ENCODE measurements at regions not wholly inside any gene's neighbourhood (a gene's known extent, or its start where the extent isn't known, plus 50 kb on each side); places are given as distances from the start of the nearest gene placed in this dataset.

DNA sequence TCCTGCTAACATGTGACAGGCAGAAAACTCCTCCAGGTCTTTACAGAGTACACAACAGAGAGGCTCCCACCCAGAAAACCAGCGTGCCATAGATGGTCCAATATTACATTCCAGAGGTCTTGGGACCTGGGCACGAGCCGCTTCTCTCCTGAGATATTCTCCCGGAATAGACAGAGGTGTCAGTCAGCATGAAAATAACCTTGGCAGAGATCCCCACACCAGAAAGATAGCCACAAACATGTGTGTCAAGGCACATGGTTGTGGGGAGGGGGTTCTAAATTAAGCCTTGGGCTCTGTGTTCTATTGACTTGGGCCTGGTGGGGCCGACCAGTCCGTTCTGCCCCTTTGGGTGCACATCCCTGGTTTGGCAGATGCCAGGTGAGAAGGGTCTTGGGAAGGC lies 78.4 kb downstream of the BOD1 start:
- Histone ChIP-seq H4K20me1 (ENCODE audit: insufficient read depth) (no peaks in the 10 kb centered on the region), H3K9me2 (no peaks in the 10 kb centered on the region), H3K4me2 (no peak overlapping the region), H3K9ac (no peak overlapping the region), H3F3A (replicated peaks; ENCODE audit: insufficient read depth) (no peaks in the 10 kb centered on the region), H3K4me1 (ENCODE audit: control insufficient read depth in 1 of 2, insufficient read depth in 2 of 2, low read depth in 1 of 2, low read length in 1 of 2) (no peaks in the 10 kb centered on the region), H3K36me3 (replicated peaks in 1 of 2; ENCODE audit: control insufficient read depth in 1 of 2, insufficient read depth in 2 of 2, low read length in 1 of 2) (no peaks in the 10 kb centered on the region), H3K79me2 (ENCODE audit: insufficient read depth) (no peaks in the 10 kb centered on the region), H3K4me3 (ENCODE audit: low read depth in 2 of 2, low read length in 1 of 2) (no peak overlapping the region), H2AFZ (ENCODE audit: low read depth) (no peak overlapping the region), H3K27ac (ENCODE audit: low read depth in 2 of 2, low read length in 1 of 2) (no peak overlapping the region), H3K9me3 (no peaks in the 10 kb centered on the region), H3K27me3 (ENCODE audit: insufficient read depth) (no peaks in the 10 kb centered on the region)
- ChIA-PET CTCF (interaction anchor here (1.2 to 1.6 kb wide), 2 partner anchors 15 to 244 kb away, joined by 3 to 4 read pairs; no protein-coding TSS in a partner anchor), POLR2A (no interaction called here)
- WGBS (ENCODE audit: low lambda C conversion rate) = 39% methylated on average over 6 of the region's 6 CpGs
- TF ChIP-seq EZH2phosphoT487 (IDR thresholded peaks at IDR 0.05; ENCODE audit: borderline replicate concordance, low read depth) (no peak), RFX5 (IDR thresholded peaks at IDR 0.05; ENCODE audit: low read length) (no peak), RAD21 (IDR thresholded peaks at IDR 0.05; ENCODE audit: low read length) (no peak), JUND (IDR thresholded peaks at IDR 0.05) (no peak), YY1 (IDR thresholded peaks at IDR 0.05; ENCODE audit: low read depth) (no peak), RCOR1 (IDR thresholded peaks at IDR 0.05; ENCODE audit: low read length) (no peak), USF1 (IDR thresholded peaks at IDR 0.05; ENCODE audit: borderline replicate concordance, low read depth) (no peak), NRF1 (IDR thresholded peaks at IDR 0.05; ENCODE audit: low read depth, low read length) (no peak), CTCF (IDR thresholded peaks at IDR 0.05) (no peak), EP300 (IDR thresholded peaks at IDR 0.05; ENCODE audit: borderline replicate concordance in 1 of 2, low read depth in 1 of 2, low read length in 1 of 2) (no peak), NFIC (IDR thresholded peaks at IDR 0.05; ENCODE audit: borderline replicate concordance) (no peak), USF2 (IDR thresholded peaks at IDR 0.05; ENCODE audit: borderline replicate concordance, low read depth, low read length) (no peak)
- TF ChIP-seq, protein P1, sequence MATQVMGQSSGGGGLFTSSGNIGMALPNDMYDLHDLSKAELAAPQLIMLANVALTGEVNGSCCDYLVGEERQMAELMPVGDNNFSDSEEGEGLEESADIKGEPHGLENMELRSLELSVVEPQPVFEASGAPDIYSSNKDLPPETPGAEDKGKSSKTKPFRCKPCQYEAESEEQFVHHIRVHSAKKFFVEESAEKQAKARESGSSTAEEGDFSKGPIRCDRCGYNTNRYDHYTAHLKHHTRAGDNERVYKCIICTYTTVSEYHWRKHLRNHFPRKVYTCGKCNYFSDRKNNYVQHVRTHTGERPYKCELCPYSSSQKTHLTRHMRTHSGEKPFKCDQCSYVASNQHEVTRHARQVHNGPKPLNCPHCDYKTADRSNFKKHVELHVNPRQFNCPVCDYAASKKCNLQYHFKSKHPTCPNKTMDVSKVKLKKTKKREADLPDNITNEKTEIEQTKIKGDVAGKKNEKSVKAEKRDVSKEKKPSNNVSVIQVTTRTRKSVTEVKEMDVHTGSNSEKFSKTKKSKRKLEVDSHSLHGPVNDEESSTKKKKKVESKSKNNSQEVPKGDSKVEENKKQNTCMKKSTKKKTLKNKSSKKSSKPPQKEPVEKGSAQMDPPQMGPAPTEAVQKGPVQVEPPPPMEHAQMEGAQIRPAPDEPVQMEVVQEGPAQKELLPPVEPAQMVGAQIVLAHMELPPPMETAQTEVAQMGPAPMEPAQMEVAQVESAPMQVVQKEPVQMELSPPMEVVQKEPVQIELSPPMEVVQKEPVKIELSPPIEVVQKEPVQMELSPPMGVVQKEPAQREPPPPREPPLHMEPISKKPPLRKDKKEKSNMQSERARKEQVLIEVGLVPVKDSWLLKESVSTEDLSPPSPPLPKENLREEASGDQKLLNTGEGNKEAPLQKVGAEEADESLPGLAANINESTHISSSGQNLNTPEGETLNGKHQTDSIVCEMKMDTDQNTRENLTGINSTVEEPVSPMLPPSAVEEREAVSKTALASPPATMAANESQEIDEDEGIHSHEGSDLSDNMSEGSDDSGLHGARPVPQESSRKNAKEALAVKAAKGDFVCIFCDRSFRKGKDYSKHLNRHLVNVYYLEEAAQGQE (IDR thresholded peaks at IDR 0.05; ENCODE audit: low read depth, low read length) = no peak
- TF ChIP-seq, protein P2, sequence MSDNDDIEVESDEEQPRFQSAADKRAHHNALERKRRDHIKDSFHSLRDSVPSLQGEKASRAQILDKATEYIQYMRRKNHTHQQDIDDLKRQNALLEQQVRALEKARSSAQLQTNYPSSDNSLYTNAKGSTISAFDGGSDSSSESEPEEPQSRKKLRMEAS (IDR thresholded peaks at IDR 0.05; ENCODE audit: low read depth) = no peak
- DNase-seq = no peak
